ENCODE measurements at regions not wholly inside any gene's neighbourhood (a gene's known extent, or its start where the extent isn't known, plus 50 kb on each side); places are given as distances from the start of the nearest gene placed in this dataset.

DNA sequence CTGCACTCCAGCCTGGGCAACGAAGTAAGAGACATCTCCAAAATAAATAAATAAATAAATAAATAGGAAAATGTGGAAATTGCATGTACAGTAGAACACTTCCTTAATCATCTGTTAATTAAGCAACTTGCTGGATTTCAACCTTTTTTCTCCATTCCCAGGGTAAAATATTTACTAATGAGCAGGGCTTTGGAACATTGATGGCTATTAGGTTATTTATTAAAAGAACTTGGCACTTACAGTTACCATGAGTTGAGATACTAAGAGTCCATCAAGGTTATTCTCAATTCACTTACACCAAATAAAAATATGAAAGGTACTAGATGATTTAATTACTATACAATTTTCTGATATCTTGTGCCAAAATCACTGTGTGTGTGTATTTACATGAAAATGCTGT lies 607.1 kb downstream of the PCDH18 start:
- DNase-seq (ENCODE audit: low read depth): no peak
- TF ChIP-seq CTCF (IDR thresholded peaks at IDR 0.05; ENCODE audit: low read length, missing control alignments): no peak
- H3K4me3 ChIP-seq (replicated peaks; ENCODE audit: low read depth, low read length): no peak overlapping the region

DNA sequence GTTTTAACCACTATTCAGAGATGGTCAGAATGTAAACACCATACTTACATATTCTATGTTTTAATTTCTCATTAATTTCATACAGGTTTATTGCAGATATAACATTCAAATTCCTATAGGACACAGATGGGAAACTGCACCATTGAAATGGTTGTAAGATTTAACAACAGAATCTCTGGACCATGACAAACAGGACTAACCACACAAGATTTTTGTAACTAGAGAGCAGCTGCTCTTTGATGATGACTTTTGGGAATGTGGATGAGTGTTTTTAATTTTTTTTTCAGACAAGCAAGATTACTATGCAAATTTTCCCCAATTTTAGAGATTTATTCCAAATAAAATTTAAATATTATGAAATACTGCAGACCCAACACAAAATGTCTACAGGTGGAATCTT lies 610.2 kb downstream of the PCDH18 start:
- no peak overlapping the region for H3K4me3 ChIP-seq (replicated peaks; ENCODE audit: low read depth, low read length)
- TF ChIP-seq CTCF (IDR thresholded peaks at IDR 0.05; ENCODE audit: low read length, missing control alignments): no peak
- DNase-seq (ENCODE audit: low read depth): no peak

DNA sequence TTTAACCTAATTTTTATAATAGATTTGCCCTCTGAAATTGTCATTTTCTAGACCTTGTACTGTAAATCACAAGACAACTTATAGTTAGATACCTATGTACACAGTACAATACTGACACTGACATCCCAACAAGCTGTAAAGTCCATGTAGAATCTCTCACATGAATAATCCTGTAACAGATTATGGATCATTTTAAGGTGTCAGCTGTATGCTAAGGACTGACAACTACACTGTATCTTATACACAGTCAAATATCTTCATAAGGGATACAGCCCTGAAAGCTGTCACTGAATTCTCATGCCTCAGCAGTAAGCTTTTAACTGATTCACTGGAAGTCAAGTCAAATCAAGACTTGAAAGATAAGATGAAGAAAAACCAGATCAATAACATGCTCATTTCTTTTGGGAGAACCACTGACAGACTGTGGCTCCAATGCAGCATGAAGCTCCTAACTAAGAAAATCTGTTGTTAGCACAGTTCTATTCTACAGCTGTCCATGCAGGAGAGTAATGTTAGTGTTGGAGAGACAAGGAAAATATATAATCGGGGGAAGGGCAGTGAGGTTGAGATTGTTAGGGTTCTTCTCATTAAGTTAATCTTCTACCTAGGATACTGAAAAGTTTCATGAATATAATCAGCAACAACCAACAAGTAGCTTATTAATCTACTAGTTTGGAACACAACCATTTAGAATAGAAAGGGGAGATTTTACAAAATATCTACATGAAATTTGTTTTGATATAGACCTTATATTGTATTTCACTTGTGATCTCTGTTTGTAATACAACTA lies 612.0 kb downstream of the PCDH18 start:
- no peak overlapping the region for H3K4me3 ChIP-seq (replicated peaks; ENCODE audit: low read depth, low read length)
- DNase-seq (ENCODE audit: low read depth): no peak
- no peak for TF ChIP-seq CTCF (IDR thresholded peaks at IDR 0.05; ENCODE audit: low read length, missing control alignments)

- no peak overlapping the region for H3K4me3 ChIP-seq (replicated peaks; ENCODE audit: low read depth, low read length)
- no peak for TF ChIP-seq CTCF (IDR thresholded peaks at IDR 0.05; ENCODE audit: low read length, missing control alignments)
- no peak for DNase-seq (ENCODE audit: low read depth)
These were observed 613.5 kb downstream of the PCDH18 start for GRCh38 chr4:136918772-136919171.

DNA sequence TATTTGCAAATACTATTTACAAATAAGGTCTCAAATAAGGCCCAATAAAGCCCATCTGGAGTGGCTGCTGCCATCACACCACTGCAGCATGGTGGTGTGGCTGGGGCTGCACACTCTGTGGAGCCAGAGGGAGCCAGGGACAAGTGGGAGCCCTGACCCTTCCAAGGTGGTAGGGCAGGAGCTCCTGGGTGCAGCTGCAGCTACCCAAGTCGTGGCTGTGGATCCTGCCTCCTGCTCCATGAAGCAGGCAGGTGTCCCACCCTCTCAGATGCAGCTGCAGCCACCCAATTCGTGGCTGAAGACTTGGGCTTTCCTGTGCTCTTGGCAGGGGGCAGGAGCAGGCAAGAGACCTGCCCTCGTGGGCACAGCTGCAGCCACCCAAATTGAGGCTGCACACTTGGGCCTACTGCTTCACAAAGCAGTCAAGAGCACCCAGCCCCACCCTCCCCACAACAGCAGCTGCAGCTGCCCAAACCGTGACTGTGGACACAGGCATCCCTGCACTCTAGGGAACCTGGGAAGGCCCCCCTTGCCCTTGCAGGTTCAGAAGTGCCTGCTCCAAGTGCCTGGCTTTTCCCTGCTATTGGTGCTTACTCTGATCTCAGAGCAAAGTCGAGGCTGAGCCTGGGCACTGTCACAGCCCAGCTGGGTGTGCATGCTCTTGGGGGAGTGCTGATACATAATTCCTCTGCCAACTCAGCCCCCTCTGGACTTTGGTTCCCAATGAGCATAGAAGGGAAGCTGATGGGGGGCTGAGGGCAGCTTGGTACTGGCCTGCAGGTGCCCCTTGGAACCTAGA lies 614.8 kb downstream of the PCDH18 start:
- no peak for DNase-seq (ENCODE audit: low read depth)

GRCh38 chr4:136909626-136910025 lies 622.7 kb downstream of the PCDH18 start:
- H3K4me3 ChIP-seq (replicated peaks; ENCODE audit: low read depth, low read length): no peak overlapping the region
- TF ChIP-seq CTCF (IDR thresholded peaks at IDR 0.05; ENCODE audit: low read length, missing control alignments): no peak
- DNase-seq (ENCODE audit: low read depth): no peak

More for the DNA sequence above, 614.8 kb downstream of the PCDH18 start:
- H3K4me3 ChIP-seq (replicated peaks; ENCODE audit: low read depth, low read length): no peak overlapping the region
- TF ChIP-seq CTCF (IDR thresholded peaks at IDR 0.05; ENCODE audit: low read length, missing control alignments): no peak

Measured in fibroblast of pulmonary artery (primary cell).